HEK293 (cell line): ENCODE measurements at regions not wholly inside any gene's neighbourhood (a gene's known extent, or its start where the extent isn't known, plus 50 kb on each side); places are given as distances from the start of the nearest gene placed in this dataset.

Experiments used
- CTCF ChIA-PET: fragments of 350-600 bp; formaldehyde crosslinking; extraction: SDS; loops from one replicate; lab custom pipeline; 2021; ENCODE audit warnings: antibody characterized with exemption; lab: Yijun Ruan, JAX
- POLR2A ChIA-PET: fragments of 300-600 bp; formaldehyde crosslinking; extraction: SDS; loops from one replicate; lab custom pipeline; 2020; ENCODE audit warnings: antibody characterized with exemption, inconsistent platforms; lab: Yijun Ruan, JAX
- H3K27ac ChIP-seq: fragments of 200-500 bp; sonication (Bioruptor generic); 2 replicates; pipeline ENCODE4 v1.5.1; 2014; ENCODE audit warnings: low read depth, low read length, control low read depth, inconsistent platforms; ENCODE audit errors: extremely low read depth
- H3K36me3 ChIP-seq, 2 experiments: fragments of 200-500 bp in 1 of 2; sonication (Bioruptor generic) in 1 of 2; 1 replicate in 1 of 2; 2 replicates in 1 of 2; pipeline ENCODE4 v1.5.1; 2014 to 2017; ENCODE audit warnings: inconsistent platforms in 2 of 2, low read length in 2 of 2; ENCODE audit not compliant: control insufficient read depth in 2 of 2, insufficient read depth in 1 of 2
- H3K4me1 ChIP-seq: fragments of 200-500 bp; sonication (Bioruptor generic); 2 replicates; pipeline ENCODE4 v1.5.1; 2014; ENCODE audit warnings: mild to moderate bottlenecking, low read length, inconsistent platforms; ENCODE audit not compliant: control insufficient read depth, insufficient read depth
- H3K4me3 ChIP-seq: 2 replicates; pipeline ENCODE4 v1.5.1; 2011; ENCODE audit warnings: low read depth, mild to moderate bottlenecking, control low read depth, low read length, moderate library complexity
- H3K9me3 ChIP-seq: fragments of 200-500 bp; sonication (Bioruptor generic); 2 replicates; pipeline ENCODE4 v1.5.1; 2014; ENCODE audit warnings: low read depth, low read length, inconsistent platforms; ENCODE audit not compliant: control insufficient read depth, insufficient read depth
- MYNN ChIP-seq: fragments of 450-650 bp; formaldehyde crosslinking; IDR thresholded peaks from 2 replicates; pipeline ENCODE4 v1.5.1; 2016; ENCODE audit warnings: missing biosample characterization, missing genetic modification characterization, borderline replicate concordance
- PRDM10 ChIP-seq: fragments of 450-650 bp; formaldehyde crosslinking; IDR thresholded peaks from 2 replicates; pipeline ENCODE4 v1.5.1; 2016; ENCODE audit warnings: missing biosample characterization, missing genetic modification characterization
- SETDB1 ChIP-seq: IDR thresholded peaks from one replicate; pipeline ENCODE4 v1.6.1; 2017; ENCODE audit warnings: mild to moderate bottlenecking, low read length, moderate library complexity, mixed read lengths; ENCODE audit not compliant: insufficient read length
- SP2 ChIP-seq: fragments of 450-650 bp; formaldehyde crosslinking; IDR thresholded peaks from 2 replicates; pipeline ENCODE4 v1.5.1; 2016; ENCODE audit warnings: missing biosample characterization, missing genetic modification characterization
- ZFP3 ChIP-seq: fragments of 450-650 bp; formaldehyde crosslinking; IDR thresholded peaks from 2 replicates; pipeline ENCODE4 v1.5.1; 2016; ENCODE audit warnings: low read depth, missing biosample characterization, missing genetic modification characterization
- ZNF121 ChIP-seq: fragments of 450-650 bp; formaldehyde crosslinking; IDR thresholded peaks from 2 replicates; pipeline ENCODE4 v1.5.1; 2016; ENCODE audit warnings: missing biosample characterization, missing genetic modification characterization
- ZNF302 ChIP-seq: fragments of 450-650 bp; formaldehyde crosslinking; IDR thresholded peaks from 2 replicates; pipeline ENCODE4 v1.5.1; 2016; ENCODE audit warnings: missing biosample characterization, missing genetic modification characterization, low read depth
- ZNF426 ChIP-seq: fragments of 450-650 bp; formaldehyde crosslinking; IDR thresholded peaks from 2 replicates; pipeline ENCODE4 v1.5.1; 2017; ENCODE audit warnings: missing biosample characterization, missing genetic modification characterization, mild to moderate bottlenecking, inconsistent platforms, moderate library complexity
- ZNF518A ChIP-seq: fragments of 450-650 bp; formaldehyde crosslinking; conservative IDR thresholded peaks from 2 replicates; pipeline ENCODE4 v1.5.1; 2016; ENCODE audit warnings: low read depth, missing biosample characterization, missing genetic modification characterization
- ZNF624 ChIP-seq: fragments of 450-650 bp; formaldehyde crosslinking; IDR thresholded peaks from 2 replicates; pipeline ENCODE4 v1.5.1; 2017; ENCODE audit warnings: missing biosample characterization, missing genetic modification characterization
- ZNF658 ChIP-seq: fragments of 450-650 bp; formaldehyde crosslinking; IDR thresholded peaks from 2 replicates; pipeline ENCODE4; 2016; ENCODE audit warnings: missing biosample characterization, missing genetic modification characterization
- ZSCAN18 ChIP-seq: fragments of 450-650 bp; formaldehyde crosslinking; IDR thresholded peaks from 2 replicates; pipeline ENCODE4 v1.5.1; 2016; ENCODE audit warnings: missing biosample characterization, missing genetic modification characterization
- ZSCAN30 ChIP-seq: fragments of 450-650 bp; IDR thresholded peaks from 2 replicates; pipeline ENCODE4 v1.5.1; 2018; ENCODE audit warnings: missing biosample characterization, mild to moderate bottlenecking, missing genetic modification characterization, moderate library complexity
- ZXDB ChIP-seq: fragments of 450-650 bp; formaldehyde crosslinking; IDR thresholded peaks from 2 replicates; pipeline ENCODE4 v1.5.1; 2016; ENCODE audit warnings: missing biosample characterization, missing genetic modification characterization

GRCh38 chr2:106004851-106005250 is 189.2 kb downstream of the UXS1 start (continued):
- TF ChIP-seq SETDB1: peak; percentile 98
- TF ChIP-seq ZNF658 (tag by site-specific recombination): no peak
- no peak for TF ChIP-seq ZSCAN30
- TF ChIP-seq ZXDB: no peak

GRCh38 chr2:105999211-105999989 is 194.7 kb downstream of the UXS1 start:
- H3K4me3 ChIP-seq: no peak overlapping the region
- H3K9me3 ChIP-seq: no peaks in the 10 kb centered on the region; the same call in 1 of the 2 replicates
- CTCF ChIA-PET: interaction anchor here (0.5 kb wide), 1 partner anchor 104 kb away, joined by 3 read pairs; no protein-coding TSS in a partner anchor
- H3K4me1 ChIP-seq: no peaks in the 10 kb centered on the region
- POLR2A ChIA-PET: no interaction called here
- no peaks in the 10 kb centered on the region for H3K36me3 ChIP-seq
- TF ChIP-seq PRDM10 (tag by site-specific recombination): no peak
- no peak for TF ChIP-seq SP2 (tag by site-specific recombination)
- TF ChIP-seq ZFP3: no peak
- TF ChIP-seq ZNF302: no peak
- no peak for TF ChIP-seq ZSCAN18 (tag by site-specific recombination)
- TF ChIP-seq ZNF121 (tag by site-specific recombination): no peak
- no peak for TF ChIP-seq ZNF624 (tag by site-specific recombination)
- TF ChIP-seq MYNN (tag by site-specific recombination): no peak
- 0 out of 2 replicates have a peak, but pooled peaks have one; percentile 27 for TF ChIP-seq ZNF518A
- peak; percentile 19 for TF ChIP-seq ZNF426
- H3K27ac ChIP-seq: no peak overlapping the region
